ENCODE measurements at regions not wholly inside any gene's neighbourhood (a gene's known extent, or its start where the extent isn't known, plus 50 kb on each side); places are given as distances from the start of the nearest gene placed in this dataset.

DNA sequence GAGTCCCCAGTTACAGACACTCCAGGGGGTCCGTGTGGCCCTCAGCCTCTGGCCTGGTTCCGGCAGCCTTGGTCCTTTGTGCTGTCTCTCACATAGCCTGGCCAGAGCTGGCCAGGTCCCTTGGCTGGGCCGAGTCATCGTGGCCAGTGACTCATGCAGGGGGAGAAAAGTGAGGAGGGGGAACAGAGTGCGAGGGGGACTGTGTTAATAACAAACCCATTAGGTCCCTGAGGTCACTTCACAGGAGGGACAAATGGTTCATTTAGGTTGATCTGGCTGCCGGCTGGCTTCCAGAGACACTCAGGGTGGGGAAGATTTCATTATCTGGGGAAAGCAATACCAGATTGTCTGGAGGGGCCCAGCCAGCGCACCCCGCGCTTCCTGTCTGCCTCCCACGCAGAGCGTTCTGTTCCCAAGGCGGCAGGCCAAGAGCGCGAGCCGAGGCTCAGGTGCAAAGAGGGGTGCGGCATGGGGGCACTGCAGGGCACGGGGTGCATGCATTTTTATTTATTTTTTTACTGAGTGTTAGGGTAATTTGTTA, 223.1 kb downstream of the SEC14L1 start (continued):
- peak; percentile 84 for TF ChIP-seq MTA1 (IDR thresholded peaks at IDR 0.05; ENCODE audit: borderline replicate concordance)
- no peak for TF ChIP-seq BMI1 (IDR thresholded peaks at IDR 0.05; ENCODE audit: low read length)
- TF ChIP-seq, protein P1, sequence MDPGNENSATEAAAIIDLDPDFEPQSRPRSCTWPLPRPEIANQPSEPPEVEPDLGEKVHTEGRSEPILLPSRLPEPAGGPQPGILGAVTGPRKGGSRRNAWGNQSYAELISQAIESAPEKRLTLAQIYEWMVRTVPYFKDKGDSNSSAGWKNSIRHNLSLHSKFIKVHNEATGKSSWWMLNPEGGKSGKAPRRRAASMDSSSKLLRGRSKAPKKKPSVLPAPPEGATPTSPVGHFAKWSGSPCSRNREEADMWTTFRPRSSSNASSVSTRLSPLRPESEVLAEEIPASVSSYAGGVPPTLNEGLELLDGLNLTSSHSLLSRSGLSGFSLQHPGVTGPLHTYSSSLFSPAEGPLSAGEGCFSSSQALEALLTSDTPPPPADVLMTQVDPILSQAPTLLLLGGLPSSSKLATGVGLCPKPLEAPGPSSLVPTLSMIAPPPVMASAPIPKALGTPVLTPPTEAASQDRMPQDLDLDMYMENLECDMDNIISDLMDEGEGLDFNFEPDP (CRISPR knock-in tag; IDR thresholded peaks at IDR 0.05), result no peak
- TF ChIP-seq, protein P2, sequence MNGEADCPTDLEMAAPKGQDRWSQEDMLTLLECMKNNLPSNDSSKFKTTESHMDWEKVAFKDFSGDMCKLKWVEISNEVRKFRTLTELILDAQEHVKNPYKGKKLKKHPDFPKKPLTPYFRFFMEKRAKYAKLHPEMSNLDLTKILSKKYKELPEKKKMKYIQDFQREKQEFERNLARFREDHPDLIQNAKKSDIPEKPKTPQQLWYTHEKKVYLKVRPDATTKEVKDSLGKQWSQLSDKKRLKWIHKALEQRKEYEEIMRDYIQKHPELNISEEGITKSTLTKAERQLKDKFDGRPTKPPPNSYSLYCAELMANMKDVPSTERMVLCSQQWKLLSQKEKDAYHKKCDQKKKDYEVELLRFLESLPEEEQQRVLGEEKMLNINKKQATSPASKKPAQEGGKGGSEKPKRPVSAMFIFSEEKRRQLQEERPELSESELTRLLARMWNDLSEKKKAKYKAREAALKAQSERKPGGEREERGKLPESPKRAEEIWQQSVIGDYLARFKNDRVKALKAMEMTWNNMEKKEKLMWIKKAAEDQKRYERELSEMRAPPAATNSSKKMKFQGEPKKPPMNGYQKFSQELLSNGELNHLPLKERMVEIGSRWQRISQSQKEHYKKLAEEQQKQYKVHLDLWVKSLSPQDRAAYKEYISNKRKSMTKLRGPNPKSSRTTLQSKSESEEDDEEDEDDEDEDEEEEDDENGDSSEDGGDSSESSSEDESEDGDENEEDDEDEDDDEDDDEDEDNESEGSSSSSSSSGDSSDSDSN (IDR thresholded peaks at IDR 0.05; ENCODE audit: borderline replicate concordance in 1 of 2, low read depth in 2 of 2, low read length in 2 of 2), result peak in 1 of 2 experiments; percentile 42; a peak in 1 of 4 replicates
- no peak for TF ChIP-seq SIN3A (IDR thresholded peaks at IDR 0.05; ENCODE audit: borderline replicate concordance in 2 of 2, control insufficient read depth in 1 of 2, low read depth in 2 of 2, low read length in 2 of 2)
- TF ChIP-seq, protein P3, sequence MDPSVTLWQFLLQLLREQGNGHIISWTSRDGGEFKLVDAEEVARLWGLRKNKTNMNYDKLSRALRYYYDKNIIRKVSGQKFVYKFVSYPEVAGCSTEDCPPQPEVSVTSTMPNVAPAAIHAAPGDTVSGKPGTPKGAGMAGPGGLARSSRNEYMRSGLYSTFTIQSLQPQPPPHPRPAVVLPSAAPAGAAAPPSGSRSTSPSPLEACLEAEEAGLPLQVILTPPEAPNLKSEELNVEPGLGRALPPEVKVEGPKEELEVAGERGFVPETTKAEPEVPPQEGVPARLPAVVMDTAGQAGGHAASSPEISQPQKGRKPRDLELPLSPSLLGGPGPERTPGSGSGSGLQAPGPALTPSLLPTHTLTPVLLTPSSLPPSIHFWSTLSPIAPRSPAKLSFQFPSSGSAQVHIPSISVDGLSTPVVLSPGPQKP (CRISPR knock-in tag; IDR thresholded peaks at IDR 0.05), result no peak
- TF ChIP-seq COPS2 (conservative IDR thresholded peaks at IDR 0.05), result no peak
- peak; percentile 89 for TF ChIP-seq MTA2 (IDR thresholded peaks at IDR 0.05; ENCODE audit: low read depth)
- TF ChIP-seq ZKSCAN1 (IDR thresholded peaks at IDR 0.05; ENCODE audit: low read depth, low read length), result no peak
- peak; percentile 100 for TF ChIP-seq ETV5 (CRISPR knock-in tag; IDR thresholded peaks at IDR 0.05; ENCODE audit: low read depth)
- TF ChIP-seq, protein P4, sequence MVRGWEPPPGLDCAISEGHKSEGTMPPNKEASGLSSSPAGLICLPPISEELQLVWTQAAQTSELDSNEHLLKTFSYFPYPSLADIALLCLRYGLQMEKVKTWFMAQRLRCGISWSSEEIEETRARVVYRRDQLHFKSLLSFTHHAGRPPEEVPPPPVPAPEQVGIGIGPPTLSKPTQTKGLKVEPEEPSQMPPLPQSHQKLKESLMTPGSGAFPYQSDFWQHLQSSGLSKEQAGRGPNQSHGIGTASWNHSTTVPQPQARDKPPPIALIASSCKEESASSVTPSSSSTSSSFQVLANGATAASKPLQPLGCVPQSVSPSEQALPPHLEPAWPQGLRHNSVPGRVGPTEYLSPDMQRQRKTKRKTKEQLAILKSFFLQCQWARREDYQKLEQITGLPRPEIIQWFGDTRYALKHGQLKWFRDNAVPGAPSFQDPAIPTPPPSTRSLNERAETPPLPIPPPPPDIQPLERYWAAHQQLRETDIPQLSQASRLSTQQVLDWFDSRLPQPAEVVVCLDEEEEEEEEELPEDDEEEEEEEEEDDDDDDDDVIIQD (CRISPR knock-in tag; IDR thresholded peaks at IDR 0.05), result no peak
- 0 out of 2 replicates have a peak, but pooled peaks have one; percentile 30 for TF ChIP-seq MEF2D (tag; conservative IDR thresholded peaks at IDR 0.05; ENCODE audit: low read depth)
- TF ChIP-seq, protein P5, sequence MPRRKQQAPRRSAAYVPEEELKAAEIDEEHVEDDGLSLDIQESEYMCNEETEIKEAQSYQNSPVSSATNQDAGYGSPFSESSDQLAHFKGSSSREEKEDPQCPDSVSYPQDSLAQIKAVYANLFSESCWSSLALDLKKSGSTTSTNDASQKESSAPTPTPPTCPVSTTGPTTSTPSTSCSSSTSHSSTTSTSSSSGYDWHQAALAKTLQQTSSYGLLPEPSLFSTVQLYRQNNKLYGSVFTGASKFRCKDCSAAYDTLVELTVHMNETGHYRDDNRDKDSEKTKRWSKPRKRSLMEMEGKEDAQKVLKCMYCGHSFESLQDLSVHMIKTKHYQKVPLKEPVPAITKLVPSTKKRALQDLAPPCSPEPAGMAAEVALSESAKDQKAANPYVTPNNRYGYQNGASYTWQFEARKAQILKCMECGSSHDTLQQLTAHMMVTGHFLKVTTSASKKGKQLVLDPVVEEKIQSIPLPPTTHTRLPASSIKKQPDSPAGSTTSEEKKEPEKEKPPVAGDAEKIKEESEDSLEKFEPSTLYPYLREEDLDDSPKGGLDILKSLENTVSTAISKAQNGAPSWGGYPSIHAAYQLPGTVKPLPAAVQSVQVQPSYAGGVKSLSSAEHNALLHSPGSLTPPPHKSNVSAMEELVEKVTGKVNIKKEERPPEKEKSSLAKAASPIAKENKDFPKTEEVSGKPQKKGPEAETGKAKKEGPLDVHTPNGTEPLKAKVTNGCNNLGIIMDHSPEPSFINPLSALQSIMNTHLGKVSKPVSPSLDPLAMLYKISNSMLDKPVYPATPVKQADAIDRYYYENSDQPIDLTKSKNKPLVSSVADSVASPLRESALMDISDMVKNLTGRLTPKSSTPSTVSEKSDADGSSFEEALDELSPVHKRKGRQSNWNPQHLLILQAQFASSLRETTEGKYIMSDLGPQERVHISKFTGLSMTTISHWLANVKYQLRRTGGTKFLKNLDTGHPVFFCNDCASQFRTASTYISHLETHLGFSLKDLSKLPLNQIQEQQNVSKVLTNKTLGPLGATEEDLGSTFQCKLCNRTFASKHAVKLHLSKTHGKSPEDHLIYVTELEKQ (CRISPR knock-in tag; IDR thresholded peaks at IDR 0.05), result no peak
- TF ChIP-seq, protein P6, sequence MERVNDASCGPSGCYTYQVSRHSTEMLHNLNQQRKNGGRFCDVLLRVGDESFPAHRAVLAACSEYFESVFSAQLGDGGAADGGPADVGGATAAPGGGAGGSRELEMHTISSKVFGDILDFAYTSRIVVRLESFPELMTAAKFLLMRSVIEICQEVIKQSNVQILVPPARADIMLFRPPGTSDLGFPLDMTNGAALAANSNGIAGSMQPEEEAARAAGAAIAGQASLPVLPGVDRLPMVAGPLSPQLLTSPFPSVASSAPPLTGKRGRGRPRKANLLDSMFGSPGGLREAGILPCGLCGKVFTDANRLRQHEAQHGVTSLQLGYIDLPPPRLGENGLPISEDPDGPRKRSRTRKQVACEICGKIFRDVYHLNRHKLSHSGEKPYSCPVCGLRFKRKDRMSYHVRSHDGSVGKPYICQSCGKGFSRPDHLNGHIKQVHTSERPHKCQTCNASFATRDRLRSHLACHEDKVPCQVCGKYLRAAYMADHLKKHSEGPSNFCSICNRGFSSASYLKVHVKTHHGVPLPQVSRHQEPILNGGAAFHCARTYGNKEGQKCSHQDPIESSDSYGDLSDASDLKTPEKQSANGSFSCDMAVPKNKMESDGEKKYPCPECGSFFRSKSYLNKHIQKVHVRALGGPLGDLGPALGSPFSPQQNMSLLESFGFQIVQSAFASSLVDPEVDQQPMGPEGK (CRISPR knock-in tag; IDR thresholded peaks at IDR 0.05; ENCODE audit: borderline replicate concordance), result no peak
- peak; percentile 99 for TF ChIP-seq CCNT2 (IDR thresholded peaks at IDR 0.05; ENCODE audit: borderline replicate concordance, extremely low read depth, insufficient read length, low read depth, low read length)
